ENCODE measurements at regions not wholly inside any gene's neighbourhood (a gene's known extent, or its start where the extent isn't known, plus 50 kb on each side); places are given as distances from the start of the nearest gene placed in this dataset.

GRCh38 chr6:21850691-21851090, 257.1 kb downstream of the SOX4 start:
- in situ Hi-C loops (cut with MboI) = no loop called here
- Histone ChIP-seq H3K4me2 (ENCODE audit: unreplicated experiment) (no peak overlapping the region), H3K9ac (no peak overlapping the region), H3K36me3 (ENCODE audit: low read depth) (no peaks in the 10 kb centered on the region), H3K9me3 (ENCODE audit: low read depth) (no peaks in the 10 kb centered on the region), H3K4me1 (ENCODE audit: insufficient read depth) (peaks cover 2% of the 10 kb centered on the region), H2AFZ (no peak overlapping the region), H3K27me3 (replicated peaks; ENCODE audit: insufficient read depth) (no peaks in the 10 kb centered on the region), H3K4me3 (no peak overlapping the region), H4K20me1 (ENCODE audit: insufficient read depth) (no peaks in the 10 kb centered on the region), H3K79me2 (ENCODE audit: insufficient read depth) (no peaks in the 10 kb centered on the region), H3K27ac (no peak overlapping the region), H3F3A (ENCODE audit: insufficient read depth) (0 out of 2 replicates have a peak, but pooled peaks cover 2% of the 10 kb centered on the region), H3K9me2 (ENCODE audit: insufficient read depth) (peaks cover 3% of the 10 kb centered on the region; the same call in 1 of the 2 replicates)
- DNase-seq = no peak
- 93 to 100% methylated on average over 1 of the region's 1 CpG for WGBS, 2 experiments (ENCODE audit: low coverage in 1 of 2, low lambda C conversion rate in 2 of 2, missing lambda C conversion rate in 2 of 2)
- no peak for TF ChIP-seq EZH2 (IDR thresholded peaks at IDR 0.05; ENCODE audit: insufficient read depth, poor library complexity, severe bottlenecking)
- no peak for TF ChIP-seq EZH2phosphoT487 (IDR thresholded peaks at IDR 0.05; ENCODE audit: insufficient read depth, low read depth)

DNA sequence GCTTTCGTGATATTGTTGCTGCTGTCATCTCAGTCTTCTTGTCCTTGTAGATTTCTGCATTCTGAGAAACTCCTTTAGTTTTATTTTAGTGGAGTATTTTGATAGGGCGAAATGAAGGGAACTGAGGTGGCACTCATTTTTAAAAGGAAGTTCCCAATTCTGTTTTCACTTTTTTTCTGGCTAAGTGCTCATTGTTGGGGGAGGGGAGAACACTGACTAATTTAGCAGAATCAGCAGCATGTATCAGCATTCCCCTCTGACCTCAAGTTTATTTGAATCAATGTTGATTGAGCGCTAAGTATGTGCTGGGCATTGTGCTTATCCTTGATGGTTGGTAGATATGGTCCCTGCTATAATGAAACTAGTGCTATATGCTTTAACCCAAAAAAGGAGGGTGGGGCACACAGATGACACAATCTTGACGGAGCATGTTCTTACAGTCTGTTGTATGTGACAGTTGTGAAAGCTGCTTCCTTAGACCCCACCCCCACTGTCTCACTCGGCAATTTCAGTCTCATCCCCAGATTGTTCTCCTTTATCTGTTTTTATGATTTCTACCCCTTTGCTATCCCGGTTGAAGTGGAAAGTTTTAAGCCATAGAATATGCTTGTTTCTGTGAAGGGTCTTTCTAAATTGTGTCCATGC, 262.4 kb downstream of the SOX4 start:
- Histone ChIP-seq H3K9me3 (ENCODE audit: low read depth) (no peaks in the 10 kb centered on the region), H3K27ac (peak overlapping the region; percentile 99), H3K9me2 (ENCODE audit: insufficient read depth) (peaks cover 3% of the 10 kb centered on the region; the same call in 1 of the 2 replicates), H3K4me1 (ENCODE audit: insufficient read depth) (peaks cover 19% of the 10 kb centered on the region), H2AFZ (peak overlapping the region; percentile 40), H3K36me3 (ENCODE audit: low read depth) (no peaks in the 10 kb centered on the region), H3F3A (ENCODE audit: insufficient read depth) (peaks cover 24% of the 10 kb centered on the region), H3K4me2 (ENCODE audit: unreplicated experiment) (peak overlapping the region; percentile 82), H4K20me1 (ENCODE audit: insufficient read depth) (no peaks in the 10 kb centered on the region), H3K79me2 (ENCODE audit: insufficient read depth) (no peaks in the 10 kb centered on the region), H3K27me3 (replicated peaks; ENCODE audit: insufficient read depth) (no peaks in the 10 kb centered on the region), H3K9ac (peak overlapping the region; percentile 44), H3K4me3 (peak overlapping the region; percentile 43)
- TF ChIP-seq EZH2 (IDR thresholded peaks at IDR 0.05; ENCODE audit: insufficient read depth, poor library complexity, severe bottlenecking) (no peak), EZH2phosphoT487 (IDR thresholded peaks at IDR 0.05; ENCODE audit: insufficient read depth, low read depth) (no peak)
- DNase-seq = peak; percentile 59
- 43 to 51% methylated on average over 6 of the region's 6 CpGs for WGBS, 2 experiments (ENCODE audit: low coverage in 1 of 2, low lambda C conversion rate in 2 of 2, missing lambda C conversion rate in 2 of 2)
- in situ Hi-C loops (cut with MboI) = no loop called here

- Histone ChIP-seq H3K9me2 (ENCODE audit: insufficient read depth) (peaks cover 3% of the 10 kb centered on the region; the same call in 1 of the 2 replicates), H3K4me2 (ENCODE audit: unreplicated experiment) (peak overlapping the region; percentile 82), H3K27ac (peak overlapping the region; percentile 99), H3F3A (ENCODE audit: insufficient read depth) (peaks cover 24% of the 10 kb centered on the region), H3K4me3 (peak overlapping the region; percentile 43), H3K9me3 (ENCODE audit: low read depth) (no peaks in the 10 kb centered on the region), H3K9ac (peak overlapping the region; percentile 78), H3K36me3 (ENCODE audit: low read depth) (no peaks in the 10 kb centered on the region), H3K4me1 (ENCODE audit: insufficient read depth) (peaks cover 19% of the 10 kb centered on the region), H2AFZ (peak overlapping the region; percentile 40), H4K20me1 (ENCODE audit: insufficient read depth) (no peaks in the 10 kb centered on the region), H3K27me3 (replicated peaks; ENCODE audit: insufficient read depth) (no peaks in the 10 kb centered on the region), H3K79me2 (ENCODE audit: insufficient read depth) (no peaks in the 10 kb centered on the region)
- peak; percentile 93 for DNase-seq
- in situ Hi-C loops (cut with MboI) = no loop called here
- 0% methylated on average over 1 of the region's 1 CpG for WGBS, 2 experiments (ENCODE audit: low coverage in 1 of 2, low lambda C conversion rate in 2 of 2, missing lambda C conversion rate in 2 of 2)
- TF ChIP-seq EZH2phosphoT487 (IDR thresholded peaks at IDR 0.05; ENCODE audit: insufficient read depth, low read depth) = no peak
- no peak for TF ChIP-seq EZH2 (IDR thresholded peaks at IDR 0.05; ENCODE audit: insufficient read depth, poor library complexity, severe bottlenecking)
Observed at GRCh38 chr6:21856456-21856825, 262.9 kb downstream of the SOX4 start.

- Histone ChIP-seq H4K20me1 (ENCODE audit: insufficient read depth) (no peaks in the 10 kb centered on the region), H3F3A (ENCODE audit: insufficient read depth) (peaks cover 24% of the 10 kb centered on the region), H3K9ac (peak overlapping the region; percentile 78), H2AFZ (peak overlapping the region; percentile 40; the same call in 1 of the 2 replicates), H3K9me2 (ENCODE audit: insufficient read depth) (peaks cover 3% of the 10 kb centered on the region; the same call in 1 of the 2 replicates), H3K27ac (peak overlapping the region; percentile 99), H3K4me3 (0 out of 2 replicates have a peak overlapping the region, but pooled peaks have one; percentile 32), H3K79me2 (ENCODE audit: insufficient read depth) (no peaks in the 10 kb centered on the region), H3K36me3 (ENCODE audit: low read depth) (no peaks in the 10 kb centered on the region), H3K4me1 (ENCODE audit: insufficient read depth) (peaks cover 19% of the 10 kb centered on the region), H3K27me3 (replicated peaks; ENCODE audit: insufficient read depth) (no peaks in the 10 kb centered on the region), H3K9me3 (ENCODE audit: low read depth) (no peaks in the 10 kb centered on the region), H3K4me2 (ENCODE audit: unreplicated experiment) (peak overlapping the region; percentile 82)
- TF ChIP-seq EZH2 (IDR thresholded peaks at IDR 0.05; ENCODE audit: insufficient read depth, poor library complexity, severe bottlenecking) (no peak), EZH2phosphoT487 (IDR thresholded peaks at IDR 0.05; ENCODE audit: insufficient read depth, low read depth) (no peak)
- in situ Hi-C loops (cut with MboI) = no loop called here
- DNase-seq = peak; percentile 86
- 48 to 54% methylated on average over 3 of the region's 3 CpGs for WGBS, 2 experiments (ENCODE audit: low coverage in 1 of 2, low lambda C conversion rate in 2 of 2, missing lambda C conversion rate in 2 of 2)
Observed at GRCh38 chr6:21856844-21857243, 263.3 kb downstream of the SOX4 start.
